Suprapubic skin (tissue), 4 donors: ENCODE measurements at regions not wholly inside any gene's neighbourhood (a gene's known extent, or its start where the extent isn't known, plus 50 kb on each side); places are given as distances from the start of the nearest gene placed in this dataset.

Source experiments
- EP300 ChIP-seq: sonication (generic); formaldehyde crosslinking; IDR thresholded peaks from one replicate; pipeline ENCODE4 v1.6.1; 2017; ENCODE audit warnings: antibody characterized with exemption
- POLR2A ChIP-seq, 2 donors: fragments of 450-650 bp; IDR thresholded peaks; one replicate each; pipeline ENCODE4 v1.6.1; 2017; ENCODE audit warnings: antibody characterized with exemption in 2 of 2, mild to moderate bottlenecking in 2 of 2, moderate library complexity in 2 of 2
- POLR2AphosphoS5 ChIP-seq, 3 donors: sonication (generic); formaldehyde crosslinking; IDR thresholded peaks; one replicate each; pipeline ENCODE4 v1.6.1; 2017; ENCODE audit warnings: antibody characterized with exemption in 3 of 3
- TF ChIP-seq, protein P1 (sequence below), 2 donors: fragments of 200-600 bp in 1 of 2; fragments of 450-650 bp in 1 of 2; sonication (generic) in 1 of 2; IDR thresholded peaks; one replicate each; pipeline ENCODE4 v1.5.1; 2016 to 2019; ENCODE audit warnings: antibody characterized with exemption in 2 of 2, mild to moderate bottlenecking in 1 of 2, moderate library complexity in 1 of 2

DNA sequence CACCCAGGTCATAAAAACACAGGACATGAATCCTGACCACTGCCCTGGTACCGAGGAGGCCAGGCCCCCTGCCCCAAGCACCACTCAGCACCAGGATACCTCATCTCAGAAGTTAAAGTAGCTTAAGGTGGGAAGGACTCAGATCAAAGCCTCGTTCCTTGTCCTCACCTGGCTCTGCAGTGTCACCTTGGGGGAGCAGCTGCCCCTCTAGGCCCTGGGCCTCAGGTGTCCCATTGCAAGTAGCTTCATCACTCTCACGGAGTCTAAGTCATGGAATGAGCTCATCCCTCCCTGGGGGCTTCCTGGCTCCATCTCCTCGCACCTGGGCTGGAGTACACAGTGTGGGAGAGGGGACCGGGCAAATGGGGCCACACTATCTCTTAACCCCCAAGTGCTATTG, 148.0 kb downstream of the TPRA1 start:
- TF ChIP-seq POLR2A (IDR thresholded peaks at IDR 0.05) (no peak), EP300 (no peak), POLR2AphosphoS5 (IDR thresholded peaks at IDR 0.05) (no peak)
- TF ChIP-seq, protein P1, sequence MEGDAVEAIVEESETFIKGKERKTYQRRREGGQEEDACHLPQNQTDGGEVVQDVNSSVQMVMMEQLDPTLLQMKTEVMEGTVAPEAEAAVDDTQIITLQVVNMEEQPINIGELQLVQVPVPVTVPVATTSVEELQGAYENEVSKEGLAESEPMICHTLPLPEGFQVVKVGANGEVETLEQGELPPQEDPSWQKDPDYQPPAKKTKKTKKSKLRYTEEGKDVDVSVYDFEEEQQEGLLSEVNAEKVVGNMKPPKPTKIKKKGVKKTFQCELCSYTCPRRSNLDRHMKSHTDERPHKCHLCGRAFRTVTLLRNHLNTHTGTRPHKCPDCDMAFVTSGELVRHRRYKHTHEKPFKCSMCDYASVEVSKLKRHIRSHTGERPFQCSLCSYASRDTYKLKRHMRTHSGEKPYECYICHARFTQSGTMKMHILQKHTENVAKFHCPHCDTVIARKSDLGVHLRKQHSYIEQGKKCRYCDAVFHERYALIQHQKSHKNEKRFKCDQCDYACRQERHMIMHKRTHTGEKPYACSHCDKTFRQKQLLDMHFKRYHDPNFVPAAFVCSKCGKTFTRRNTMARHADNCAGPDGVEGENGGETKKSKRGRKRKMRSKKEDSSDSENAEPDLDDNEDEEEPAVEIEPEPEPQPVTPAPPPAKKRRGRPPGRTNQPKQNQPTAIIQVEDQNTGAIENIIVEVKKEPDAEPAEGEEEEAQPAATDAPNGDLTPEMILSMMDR (IDR thresholded peaks at IDR 0.05) = no peak
